ENCODE measurements at regions not wholly inside any gene's neighbourhood (a gene's known extent, or its start where the extent isn't known, plus 50 kb on each side); places are given as distances from the start of the nearest gene placed in this dataset.
"Not testable (repeated sequence)": the region's sequence is repeated elsewhere in the genome, so short reads cannot be mapped to it uniquely, and the experiment has no call there.

DNA sequence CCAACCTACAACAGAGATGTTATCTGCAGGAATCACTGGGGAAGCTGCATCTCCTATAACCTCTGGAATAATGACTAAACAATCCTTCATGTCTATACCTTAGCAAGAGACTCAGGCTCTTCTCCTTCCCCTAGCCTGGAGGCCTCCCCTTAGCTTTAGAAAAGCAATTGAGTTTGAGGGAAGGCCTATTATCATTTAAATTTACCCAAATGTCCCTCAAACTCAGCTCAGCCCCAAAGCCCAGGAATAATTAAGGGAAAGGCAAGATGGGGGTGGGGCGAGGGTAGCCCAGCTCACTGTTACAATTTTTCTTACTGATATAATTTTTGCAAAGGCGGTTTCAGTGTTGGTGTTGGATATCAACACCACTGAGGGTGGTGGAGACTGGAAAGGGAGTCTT, 151.4 kb upstream of the EEA1 start:
- no peak for DNase-seq (ENCODE audit: low read depth)

DNA sequence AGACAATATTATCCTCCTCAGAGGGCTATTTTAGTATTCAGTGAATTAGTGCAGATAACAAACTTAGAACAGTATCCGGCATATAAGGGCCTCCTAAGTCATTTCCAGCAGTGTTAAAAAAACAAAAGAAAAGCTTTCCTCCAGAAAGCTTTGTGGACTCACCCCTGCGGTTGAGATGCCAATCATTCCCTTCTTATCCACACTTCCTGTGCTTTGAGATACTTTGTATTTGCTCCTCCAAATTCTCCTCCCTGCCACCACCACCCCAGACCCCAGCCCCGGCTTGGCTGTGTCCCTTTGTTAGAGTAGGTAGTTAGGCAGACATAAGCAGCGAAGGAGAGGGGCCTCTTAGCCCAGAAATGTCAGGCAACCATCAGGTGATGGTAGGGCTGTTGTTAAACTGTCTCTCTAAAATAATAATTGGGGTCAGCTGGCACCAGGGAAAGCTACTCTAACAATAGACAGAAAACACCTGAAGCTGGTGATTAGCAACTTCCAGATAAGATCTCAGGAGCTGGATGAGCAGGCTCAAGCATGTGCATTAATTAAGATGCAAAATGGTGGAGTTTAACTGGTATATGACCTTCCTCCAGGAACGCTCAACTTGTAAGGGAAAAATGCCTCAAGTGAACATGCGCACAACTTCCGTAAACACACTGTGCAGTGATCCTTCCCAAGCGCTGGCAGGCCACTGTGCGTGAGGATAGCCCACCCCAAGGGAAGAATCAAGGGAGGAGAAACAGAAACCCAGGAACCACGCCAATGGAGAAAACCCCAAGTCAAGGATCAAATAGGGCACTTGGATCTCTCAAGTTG, 152.1 kb upstream of the EEA1 start:
- DNase-seq (ENCODE audit: low read depth), result no peak

DNA sequence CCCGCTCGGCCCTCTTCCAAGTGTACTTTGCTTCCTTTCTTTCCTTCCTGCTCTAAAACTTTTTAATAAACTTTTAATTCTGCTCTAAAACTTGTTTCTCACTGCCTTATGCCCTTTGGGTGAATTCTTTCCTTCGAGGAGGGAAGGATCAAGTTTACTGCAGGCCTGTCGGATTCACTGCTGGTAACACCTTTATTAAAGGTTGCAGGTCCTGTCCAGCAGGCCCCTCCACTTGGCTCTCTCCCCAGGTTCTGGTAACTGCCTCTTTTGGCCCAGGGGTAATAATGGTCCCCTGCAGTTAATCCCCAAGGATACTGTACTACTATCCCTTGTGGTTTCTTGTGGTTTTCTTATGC, 152.7 kb upstream of the EEA1 start:
- DNase-seq (ENCODE audit: low read depth), result no peak

DNA sequence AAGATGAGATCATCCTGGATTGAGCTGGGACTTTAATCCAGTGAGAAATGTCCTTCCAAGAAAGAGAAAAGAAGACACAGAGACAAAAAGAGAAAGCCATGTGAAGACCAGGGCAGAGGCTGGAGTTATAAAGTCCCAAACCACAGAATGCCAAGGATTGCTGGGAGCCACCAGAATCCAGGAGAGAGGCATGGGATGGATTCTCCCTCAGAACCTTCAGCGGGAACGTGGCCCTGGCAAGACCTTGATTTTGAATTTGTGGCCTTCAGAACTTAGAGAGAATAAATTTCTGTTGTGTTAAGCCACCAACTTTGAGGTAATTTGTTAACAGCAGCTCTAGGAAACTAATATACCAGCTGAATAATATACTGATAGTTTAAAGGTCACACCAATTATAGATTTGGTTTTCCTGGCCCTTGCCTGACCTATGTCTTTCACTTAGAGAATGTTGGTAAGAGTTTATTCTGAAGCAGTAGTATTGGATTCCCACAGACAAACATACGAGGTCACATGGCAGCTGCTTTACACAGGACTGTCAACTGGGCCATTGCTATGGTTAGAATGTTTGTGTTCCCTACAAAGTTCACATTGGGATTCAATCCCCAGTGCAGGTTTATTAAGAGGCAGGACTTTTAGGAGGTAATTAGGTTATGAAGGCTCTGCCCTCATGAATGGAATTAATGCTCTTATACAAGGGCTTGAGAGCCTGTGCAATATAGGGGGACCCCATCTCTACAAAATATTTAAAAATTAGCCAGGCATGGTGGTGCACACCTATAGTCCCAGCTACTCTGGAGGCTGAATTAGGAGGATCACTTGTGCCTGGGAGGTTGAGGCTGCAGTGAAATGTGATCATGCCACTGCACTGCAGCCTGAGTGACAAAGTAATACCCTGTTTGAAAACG, 156.5 kb upstream of the EEA1 start:
- no peak for DNase-seq (ENCODE audit: low read depth)

DNA sequence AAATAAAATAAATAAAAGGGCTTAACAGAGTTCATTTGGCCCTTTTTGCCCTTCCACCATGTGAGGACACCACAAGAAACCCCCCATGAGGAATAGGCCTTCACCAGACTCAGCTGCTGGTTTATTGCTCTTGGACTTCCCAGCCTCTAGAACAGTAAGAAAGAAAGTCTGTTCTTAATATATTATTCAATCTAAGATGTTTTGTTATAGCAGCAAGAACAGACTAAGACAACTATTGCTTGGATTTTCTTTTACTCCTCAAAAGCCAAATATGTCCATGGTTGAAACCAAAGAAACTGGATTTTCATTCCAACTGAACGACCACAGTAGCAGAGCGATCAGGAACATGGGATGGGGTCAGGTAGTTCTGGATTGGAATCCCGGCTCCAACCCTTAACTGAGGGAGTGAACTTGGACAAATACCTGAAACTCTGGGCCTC, 157.2 kb upstream of the EEA1 start:
- no peak for DNase-seq (ENCODE audit: low read depth)

DNA sequence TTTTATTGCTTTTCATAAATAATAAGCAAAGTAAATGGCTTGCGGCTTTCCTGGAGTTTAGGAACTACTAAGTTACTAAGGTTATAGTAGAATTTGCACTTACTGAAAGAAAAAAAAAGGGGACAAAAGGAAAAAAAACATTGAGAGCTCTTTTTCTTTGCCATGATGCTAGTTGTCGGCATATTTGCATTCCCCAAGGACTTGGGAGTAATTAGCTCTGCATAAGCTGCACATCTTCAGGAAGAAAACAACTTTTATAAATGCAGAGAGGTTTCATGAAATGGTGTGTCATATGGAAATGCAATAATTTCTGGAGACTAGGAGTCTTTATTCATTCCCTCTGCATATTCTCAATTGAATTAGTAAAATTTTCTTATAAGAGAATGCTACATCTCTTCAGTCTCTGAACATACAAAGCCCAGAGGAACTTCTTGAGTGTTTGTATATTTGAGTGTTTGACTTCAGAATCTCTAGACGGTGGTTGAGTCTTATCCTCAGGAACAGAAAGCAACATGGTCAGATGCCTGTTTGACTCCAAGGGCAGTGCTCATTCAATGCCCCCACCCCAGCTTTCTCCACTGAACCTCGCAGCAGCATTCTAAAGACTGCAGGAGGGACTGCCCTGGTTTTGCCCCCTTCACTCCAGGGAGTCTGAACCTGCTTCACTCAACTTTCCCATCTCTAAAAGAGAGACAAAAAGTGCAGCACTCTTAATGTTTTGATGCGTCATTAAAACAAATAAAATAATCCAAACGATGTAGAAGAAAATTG, 158.9 kb upstream of the EEA1 start:
- DNase-seq (ENCODE audit: low read depth), result no peak

DNA sequence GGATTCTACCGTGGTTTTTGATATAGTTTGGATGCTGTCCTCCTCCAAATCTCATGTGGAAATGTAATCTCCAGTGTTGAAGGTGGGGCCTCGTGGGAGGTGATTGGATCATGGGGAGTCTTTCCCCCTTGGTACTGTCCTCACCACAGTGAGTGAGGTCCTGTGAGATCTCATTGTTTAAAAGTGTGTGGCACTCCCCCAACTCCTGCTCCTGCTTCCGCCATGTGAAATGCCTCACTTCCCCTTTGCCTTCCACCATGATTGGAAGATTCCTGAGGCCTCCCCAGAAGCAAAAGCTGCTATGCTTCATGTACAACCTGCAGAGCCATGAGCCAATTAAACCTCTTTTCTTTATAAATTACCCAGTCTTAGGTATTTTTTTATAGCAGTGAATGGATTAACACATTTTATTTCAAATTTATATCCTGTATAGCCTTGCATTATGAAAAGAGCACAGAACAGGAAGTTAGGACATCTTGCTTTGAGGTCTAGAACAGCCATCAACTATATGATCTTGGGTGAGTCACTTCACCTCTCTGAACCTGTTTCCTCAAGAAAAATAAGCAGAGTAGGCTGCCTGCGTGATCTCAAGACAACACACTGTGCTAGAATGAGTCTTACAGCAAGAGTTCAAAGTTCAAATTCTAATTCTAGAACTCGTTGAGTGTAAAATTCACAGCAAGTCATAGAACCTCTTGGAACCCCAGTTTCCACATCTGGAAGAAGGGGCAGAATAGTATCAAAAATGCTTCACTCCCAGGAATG, 160.9 kb upstream of the EEA1 start:
- peak; percentile 61 for DNase-seq (ENCODE audit: low read depth)

DNA sequence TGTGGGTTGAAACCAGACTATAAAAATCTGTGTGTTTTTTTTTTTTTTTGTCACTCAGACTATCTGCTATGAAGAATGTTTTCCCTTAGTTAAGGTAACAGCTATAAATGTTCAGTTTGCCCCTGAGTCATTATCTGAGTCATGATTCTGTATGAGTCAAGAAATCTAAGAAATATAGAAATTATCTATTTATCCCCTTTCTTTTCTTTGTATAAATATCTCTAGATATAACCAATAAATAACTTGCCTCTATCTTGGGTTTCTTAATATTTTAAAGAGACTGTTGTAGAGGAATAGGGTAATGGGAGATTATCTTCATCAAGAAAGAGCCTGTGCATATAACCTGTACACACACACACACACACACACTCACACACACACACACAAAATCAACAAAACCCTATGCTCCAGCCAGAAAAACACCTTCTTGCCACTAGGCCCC, 161.7 kb upstream of the EEA1 start:
- peak; percentile 32 for DNase-seq (ENCODE audit: low read depth)

DNA sequence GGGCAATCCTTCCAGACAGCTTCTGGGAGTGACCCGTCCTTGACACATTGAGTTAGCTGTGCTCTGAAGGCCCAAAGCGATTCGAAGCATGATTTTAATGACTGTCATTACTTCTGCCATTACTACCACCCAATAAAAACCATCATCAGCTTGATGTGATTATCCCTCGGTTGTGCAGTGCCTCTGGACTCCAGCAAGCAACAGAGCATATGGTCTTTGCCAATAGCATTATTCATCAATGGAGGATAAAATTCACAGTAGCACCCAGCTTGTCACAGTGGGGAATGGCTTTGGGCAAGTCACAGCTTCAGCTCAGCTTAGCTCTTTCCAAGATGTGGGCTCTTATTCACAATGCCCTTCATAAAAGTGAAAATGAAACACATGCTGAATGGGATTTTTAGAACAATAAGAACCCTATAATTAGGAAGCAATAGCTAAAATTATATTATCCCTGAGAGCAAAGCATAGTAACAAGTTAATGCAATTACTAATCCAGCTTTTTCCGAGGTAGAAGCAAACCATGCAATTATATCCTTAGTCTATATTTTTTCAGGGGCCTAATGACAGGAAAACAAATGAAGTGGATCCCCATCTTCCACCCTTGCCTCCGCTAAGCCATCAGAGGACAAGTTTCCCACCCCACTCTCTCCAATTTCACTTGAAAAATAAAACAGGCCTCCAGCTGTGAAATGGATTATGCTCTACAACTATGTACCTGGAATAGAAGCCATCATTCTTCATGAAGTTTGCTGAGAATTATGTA, 163.0 kb upstream of the EEA1 start:
- no peak for DNase-seq (ENCODE audit: low read depth)

DNA sequence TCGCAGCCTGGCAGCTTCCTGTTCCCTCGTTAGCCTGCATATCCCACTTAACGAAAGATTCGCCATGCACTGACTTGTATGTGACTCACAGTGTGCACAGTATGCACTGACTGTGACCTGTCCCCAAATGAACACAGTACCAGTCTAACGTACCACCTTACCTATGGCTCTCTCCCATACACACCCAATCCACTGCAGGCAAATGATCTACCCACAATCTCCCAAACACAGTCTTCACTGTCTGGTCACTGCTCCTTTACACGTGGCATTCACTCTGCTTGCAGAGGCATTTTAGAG, 163.5 kb upstream of the EEA1 start:
- no peak for DNase-seq (ENCODE audit: low read depth)

DNA sequence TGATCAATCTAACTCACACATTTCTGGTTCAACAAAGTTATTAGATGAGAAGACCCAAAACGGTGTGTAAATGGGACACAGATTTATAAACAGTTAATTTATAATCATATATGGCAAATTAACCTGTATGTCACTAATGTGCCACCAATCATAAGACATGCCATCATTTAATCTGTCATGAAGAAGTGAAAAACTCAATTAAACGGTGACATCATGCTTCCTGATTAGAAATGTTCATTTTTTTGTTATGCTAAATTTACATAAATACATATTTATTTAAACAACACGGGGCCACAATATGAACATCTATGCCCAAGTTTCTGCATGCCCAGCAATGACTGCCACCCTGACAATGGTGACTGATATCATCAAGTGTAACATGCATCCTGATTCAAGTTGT, 164.1 kb upstream of the EEA1 start:
- no peak for DNase-seq (ENCODE audit: low read depth)

DNA sequence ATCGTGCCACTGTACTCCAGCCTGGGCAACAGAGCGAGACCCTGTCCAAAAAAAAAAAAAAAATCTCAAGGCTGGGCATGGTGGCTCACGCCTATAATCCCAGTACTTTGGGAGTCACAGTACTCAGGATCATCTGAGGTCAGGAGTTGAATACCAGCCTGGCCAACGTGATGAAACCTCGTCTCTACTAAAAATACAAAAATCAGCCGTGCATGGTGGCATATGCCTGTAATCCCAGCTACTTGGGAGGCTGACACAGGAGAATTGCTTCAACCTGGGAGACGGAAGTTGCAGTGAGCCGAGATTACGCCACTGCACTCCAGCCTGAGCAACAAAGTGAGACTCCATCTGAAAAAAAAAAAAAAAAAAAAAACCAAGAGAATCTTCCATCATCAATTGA, 165.1 kb upstream of the EEA1 start:
- DNase-seq (ENCODE audit: low read depth), result not testable (repeated sequence)

DNA sequence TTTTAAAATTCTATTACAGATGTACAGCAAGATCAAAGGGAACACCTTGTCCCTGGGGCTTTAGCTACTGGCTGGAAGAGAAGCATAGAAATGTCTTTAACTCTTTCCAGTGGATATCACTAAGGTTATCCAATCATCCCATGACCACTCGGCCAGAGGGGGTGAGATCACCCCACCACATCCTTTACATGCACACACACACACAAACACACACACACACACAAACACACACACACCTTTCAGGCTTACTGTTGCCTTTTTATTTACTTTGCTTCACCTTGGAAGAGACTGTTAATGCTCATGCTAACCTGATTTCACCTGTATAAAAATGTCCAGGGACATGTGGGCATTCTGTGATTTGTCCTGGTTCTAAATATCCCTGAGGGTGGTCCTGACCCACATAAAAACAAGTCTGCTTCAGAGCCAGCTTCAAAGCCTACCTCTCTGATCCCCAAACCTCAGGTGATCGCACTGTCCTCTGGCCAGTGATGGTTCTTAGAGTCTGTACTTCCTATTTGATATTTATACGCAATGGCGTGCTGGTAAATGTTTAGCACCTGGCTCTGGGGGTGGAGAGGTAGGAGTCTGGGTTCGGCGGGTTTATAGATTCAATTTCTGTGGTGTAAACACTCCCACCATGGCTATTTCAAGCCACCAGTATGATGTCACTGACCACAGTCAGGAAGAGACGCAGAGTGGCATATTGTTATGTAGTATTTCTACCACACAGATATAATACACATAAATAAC, 166.1 kb upstream of the EEA1 start:
- no peak for DNase-seq (ENCODE audit: low read depth)

DNA sequence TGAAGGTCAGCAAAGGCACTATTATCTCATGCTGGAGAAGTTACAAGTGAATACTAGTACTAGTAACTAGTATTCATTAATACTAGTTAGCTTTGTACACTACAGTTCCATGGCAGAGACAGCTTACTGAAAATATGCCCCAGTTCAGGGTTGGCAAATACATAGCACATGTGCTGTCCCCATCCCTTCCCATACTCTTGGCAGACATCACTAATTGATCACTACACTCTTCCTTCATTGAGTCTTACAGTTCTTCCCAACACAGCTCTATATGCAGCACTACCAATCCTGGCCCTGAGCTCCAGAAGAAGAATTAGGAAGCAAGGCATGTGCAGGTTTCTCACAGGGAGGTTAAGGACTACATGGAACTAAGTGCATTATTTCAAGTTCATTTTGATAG, 168.3 kb upstream of the EEA1 start:
- DNase-seq (ENCODE audit: low read depth), result no peak

DNA sequence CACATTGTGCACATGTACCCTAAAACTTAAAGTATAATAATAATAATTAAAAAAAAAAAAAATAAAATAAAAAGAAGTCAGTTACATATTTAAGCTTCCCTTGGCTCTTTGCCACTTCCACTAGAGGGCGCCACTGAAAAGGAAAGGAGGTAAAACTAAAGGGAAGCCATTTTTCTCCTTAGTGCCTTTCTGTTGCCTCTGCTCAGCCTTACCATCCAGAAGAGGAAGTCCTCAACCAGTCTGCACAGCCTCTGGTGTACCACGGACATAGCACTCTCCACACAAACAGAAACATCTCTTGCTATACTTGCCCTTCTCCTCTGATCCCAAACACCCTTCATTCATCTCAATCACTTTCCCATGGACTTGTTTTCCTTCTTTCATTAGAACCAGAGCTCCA, 169.0 kb upstream of the EEA1 start:
- peak; percentile 24 for DNase-seq (ENCODE audit: low read depth)

DNA sequence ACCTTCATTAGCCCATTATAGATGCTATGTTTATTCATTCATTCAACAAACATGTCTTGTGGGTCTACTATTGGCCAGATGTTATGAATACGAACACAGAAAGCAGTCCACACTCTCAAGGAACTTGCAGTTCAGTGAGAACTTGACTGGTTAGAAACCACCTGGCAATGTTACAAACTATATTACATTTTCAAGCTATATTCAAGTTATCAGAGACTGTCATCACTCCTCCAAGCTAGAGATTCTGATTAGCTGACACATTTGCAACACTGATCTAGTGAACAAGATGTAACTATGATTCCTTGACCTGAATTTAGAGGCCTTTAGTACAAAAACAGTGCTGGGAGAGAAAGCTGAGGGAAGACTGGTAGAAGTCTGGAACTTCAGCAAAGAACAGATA, 170.7 kb upstream of the EEA1 start:
- no peak for DNase-seq (ENCODE audit: low read depth)

DNA sequence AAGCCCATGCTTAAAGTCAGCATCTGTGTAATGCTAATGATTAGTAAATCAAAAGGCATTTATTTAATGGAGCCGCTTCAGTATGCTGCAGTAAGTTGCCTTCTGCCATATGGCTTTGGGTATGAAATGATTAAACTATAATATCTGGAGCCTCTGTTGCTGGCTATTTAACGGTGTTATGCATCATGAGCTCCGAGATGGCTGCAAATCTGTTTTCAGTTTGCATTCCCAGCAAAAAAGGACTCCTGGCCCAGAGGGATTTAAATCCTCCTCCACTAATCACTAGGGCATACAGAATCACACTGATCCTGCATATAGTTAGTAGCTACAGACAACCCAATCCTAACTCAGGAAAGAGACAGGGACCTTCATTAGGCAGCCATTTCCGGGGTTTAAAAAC, 171.5 kb upstream of the EEA1 start:
- peak; percentile 14 for DNase-seq (ENCODE audit: low read depth)

DNA sequence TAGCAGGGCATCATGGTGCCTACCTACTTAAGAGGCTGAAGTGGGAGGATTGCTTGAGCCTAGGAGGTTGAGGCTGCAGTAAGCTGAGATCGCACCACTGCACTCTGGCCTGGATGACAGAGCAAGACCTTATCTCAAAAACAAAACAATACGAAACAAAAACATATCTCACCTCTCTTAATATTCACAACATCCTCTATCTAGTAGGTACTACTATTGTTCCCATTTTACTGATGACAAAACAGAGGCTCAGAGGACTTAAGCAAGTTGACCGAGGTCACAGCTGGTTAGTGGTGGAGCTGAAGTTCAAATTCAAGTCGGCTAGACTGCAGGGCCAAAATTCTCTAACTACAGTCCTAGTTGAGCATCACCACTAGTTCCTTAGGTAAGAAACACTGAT, 172.3 kb upstream of the EEA1 start:
- DNase-seq (ENCODE audit: low read depth), result no peak

DNA sequence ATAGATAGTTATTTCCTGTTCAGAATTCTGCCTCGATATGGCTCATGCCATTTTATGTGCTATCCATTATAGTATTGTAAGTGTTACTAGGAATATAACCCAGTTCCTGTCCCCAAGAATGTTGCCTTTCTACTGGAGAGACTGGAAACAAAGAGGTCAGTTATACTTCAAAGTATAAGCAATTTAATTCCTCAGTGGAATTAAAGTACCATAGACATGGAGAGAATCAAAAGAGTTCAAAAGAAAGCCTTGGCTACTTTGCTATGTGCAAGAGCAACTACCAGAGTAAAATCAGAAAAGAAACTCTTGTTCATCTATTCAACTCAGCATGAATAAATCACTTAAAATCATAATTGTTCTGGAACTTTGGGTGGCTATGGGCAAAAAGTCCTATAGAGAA, 173.2 kb upstream of the EEA1 start:
- DNase-seq (ENCODE audit: low read depth), result no peak

DNA sequence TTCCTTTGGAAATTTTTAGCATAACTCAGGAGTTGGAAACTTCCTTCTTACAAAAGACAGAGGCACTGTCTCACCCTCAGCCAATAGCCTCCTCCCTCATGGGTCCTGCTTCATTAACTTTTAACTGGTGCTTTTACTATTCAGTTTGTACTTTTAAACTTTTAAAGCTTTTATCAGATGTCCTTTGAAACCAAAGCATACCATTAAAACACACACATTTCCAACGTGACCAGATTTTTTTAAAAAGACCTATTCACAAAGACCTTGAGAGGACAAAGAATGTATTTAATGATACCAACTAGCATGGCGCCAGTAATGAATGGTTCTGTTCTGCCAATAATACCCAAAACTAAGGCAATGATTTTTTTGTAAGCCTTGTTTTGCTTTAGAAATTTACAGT, 173.6 kb upstream of the EEA1 start:
- no peak for DNase-seq (ENCODE audit: low read depth)

DNA sequence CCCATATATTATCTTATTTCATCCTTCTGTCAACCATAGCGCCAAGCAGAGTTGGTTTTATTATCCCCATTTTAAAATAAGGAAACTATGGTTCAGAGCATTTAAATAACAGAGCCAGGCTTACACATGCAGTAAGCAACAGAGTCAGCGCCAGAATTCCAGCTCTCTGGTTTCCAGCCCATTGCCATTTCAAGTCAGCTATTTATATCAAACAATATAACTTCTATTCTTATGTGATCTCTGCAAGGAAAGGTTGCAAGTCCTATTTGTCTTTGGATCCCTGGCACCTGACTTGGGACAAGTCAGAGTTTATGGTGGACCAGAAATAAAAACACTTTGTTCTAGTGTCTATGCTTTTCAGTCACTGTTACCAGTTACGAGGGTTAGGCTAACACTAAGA, 174.1 kb upstream of the EEA1 start:
- DNase-seq (ENCODE audit: low read depth), result no peak

Measured in fibroblast of the conjunctiva (primary cell).